GM12872 (cell line): ENCODE measurements at regions not wholly inside any gene's neighbourhood (a gene's known extent, or its start where the extent isn't known, plus 50 kb on each side); places are given as distances from the start of the nearest gene placed in this dataset.

Experiments
- CTCF ChIP-seq: IDR thresholded peaks from 3 replicates; pipeline ENCODE4 v1.5.1; 2011; ENCODE audit warnings: low read depth, mild to moderate bottlenecking, low read length, moderate library complexity; ENCODE audit not compliant: insufficient read depth

- no peak for TF ChIP-seq CTCF
These were observed 52.6 kb upstream of the JUN start for GRCh38 chr1:58836408-58836807.

GRCh38 chr1:58837886-58838285 lies 54.0 kb upstream of the JUN start:
- no peak for TF ChIP-seq CTCF

DNA sequence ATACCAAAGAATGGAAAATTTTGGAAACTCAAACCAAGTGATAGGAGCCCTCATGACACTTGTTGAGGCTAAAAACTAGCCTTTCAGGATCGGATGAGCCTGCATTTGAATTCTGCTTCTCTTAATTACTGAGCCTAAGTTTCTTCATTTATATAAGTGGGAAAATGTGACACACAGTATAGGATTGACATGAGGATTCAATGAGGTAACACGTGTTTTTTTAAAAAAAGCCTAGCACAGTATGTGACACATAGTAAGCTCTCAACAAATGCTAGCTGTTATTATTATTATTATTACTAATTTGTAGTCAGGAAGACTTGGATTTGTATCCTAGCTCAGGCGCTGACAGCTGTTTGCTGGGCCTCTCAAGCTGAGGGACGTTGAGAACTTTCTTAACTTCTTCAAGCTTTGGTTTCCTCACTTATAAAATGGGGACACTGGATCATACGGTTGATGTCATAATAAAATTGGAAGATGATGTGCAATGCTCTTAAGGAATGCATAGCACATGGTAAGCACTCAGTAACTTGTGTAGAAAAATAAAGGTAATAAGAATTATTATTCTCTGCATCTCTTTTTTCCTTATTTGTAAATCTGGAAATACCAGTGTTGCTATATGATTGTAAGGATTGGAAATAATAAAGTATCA lies 55.4 kb upstream of the JUN start:
- TF ChIP-seq CTCF, result no peak

GRCh38 chr1:58839846-58840835 lies 56.3 kb upstream of the JUN start:
- no peak for TF ChIP-seq CTCF

DNA sequence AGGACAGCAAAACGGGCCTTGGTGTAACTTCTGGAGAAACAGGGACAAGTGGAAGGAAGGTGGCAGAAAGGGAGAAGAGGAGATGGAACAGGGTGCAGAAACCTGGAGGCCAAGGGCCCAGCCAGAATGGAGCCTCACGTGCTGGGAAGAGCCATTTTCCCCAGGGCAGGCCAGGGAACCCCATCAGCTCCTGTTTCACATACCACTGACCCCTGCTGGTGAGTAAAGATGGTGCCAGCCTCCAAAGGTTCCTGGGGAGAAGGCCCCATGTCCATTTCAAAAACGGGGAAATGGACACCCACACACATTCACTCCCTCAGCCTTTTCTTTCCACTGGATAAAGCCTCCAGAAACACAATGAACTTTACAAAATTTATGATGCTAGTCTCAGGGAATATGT lies 57.6 kb upstream of the JUN start:
- TF ChIP-seq CTCF, result peak; percentile 64

GRCh38 chr1:58842941-58843340 lies 59.1 kb upstream of the JUN start:
- TF ChIP-seq CTCF, result no peak

GRCh38 chr1:58844176-58844575 lies 60.3 kb upstream of the JUN start:
- TF ChIP-seq CTCF, result no peak
